ENCODE measurements at regions not wholly inside any gene's neighbourhood (a gene's known extent, or its start where the extent isn't known, plus 50 kb on each side); places are given as distances from the start of the nearest gene placed in this dataset.

DNA sequence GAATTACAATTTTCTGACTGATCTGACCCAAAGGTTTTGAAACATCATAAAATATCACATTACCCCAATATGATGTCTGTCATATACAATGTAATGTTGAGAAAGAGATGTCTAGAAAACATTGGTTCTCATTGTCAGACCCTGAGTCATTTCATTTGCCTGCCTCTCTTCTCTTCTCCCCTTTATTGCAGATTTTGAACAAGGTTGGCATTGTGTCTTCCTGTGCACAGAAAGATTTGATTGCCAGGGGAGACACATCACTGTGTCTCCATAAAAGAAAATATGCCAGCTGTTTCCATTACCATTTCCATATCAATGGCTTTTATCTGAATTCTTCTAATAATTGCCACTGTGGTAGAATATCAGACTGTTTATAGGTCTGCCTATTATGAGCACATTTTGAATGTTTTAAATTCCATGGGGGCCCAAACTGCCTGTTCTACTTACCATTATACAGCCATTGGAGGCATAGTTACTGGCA is 65.6 kb downstream of the IFI44 start:
- TF ChIP-seq, protein P1, sequence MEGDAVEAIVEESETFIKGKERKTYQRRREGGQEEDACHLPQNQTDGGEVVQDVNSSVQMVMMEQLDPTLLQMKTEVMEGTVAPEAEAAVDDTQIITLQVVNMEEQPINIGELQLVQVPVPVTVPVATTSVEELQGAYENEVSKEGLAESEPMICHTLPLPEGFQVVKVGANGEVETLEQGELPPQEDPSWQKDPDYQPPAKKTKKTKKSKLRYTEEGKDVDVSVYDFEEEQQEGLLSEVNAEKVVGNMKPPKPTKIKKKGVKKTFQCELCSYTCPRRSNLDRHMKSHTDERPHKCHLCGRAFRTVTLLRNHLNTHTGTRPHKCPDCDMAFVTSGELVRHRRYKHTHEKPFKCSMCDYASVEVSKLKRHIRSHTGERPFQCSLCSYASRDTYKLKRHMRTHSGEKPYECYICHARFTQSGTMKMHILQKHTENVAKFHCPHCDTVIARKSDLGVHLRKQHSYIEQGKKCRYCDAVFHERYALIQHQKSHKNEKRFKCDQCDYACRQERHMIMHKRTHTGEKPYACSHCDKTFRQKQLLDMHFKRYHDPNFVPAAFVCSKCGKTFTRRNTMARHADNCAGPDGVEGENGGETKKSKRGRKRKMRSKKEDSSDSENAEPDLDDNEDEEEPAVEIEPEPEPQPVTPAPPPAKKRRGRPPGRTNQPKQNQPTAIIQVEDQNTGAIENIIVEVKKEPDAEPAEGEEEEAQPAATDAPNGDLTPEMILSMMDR (IDR thresholded peaks at IDR 0.05) = no peak
- no peak overlapping the region for H3K27ac ChIP-seq
- H3K4me1 ChIP-seq = peaks cover 0 to 17% (median 4%) of the 10 kb centered on the region in 4 donors
- intact Hi-C loops (cut with DNase I; ENCODE audit: low total_unique reads) = no loop called here
- H3K4me3 ChIP-seq = no peak overlapping the region
- no peaks in the 10 kb centered on the region for H3K36me3 ChIP-seq
- H3K9me3 ChIP-seq = no peaks in the 10 kb centered on the region
- DNase-seq = no peak
- no peaks in the 10 kb centered on the region for H3K27me3 ChIP-seq

GRCh38 chr1:78716186-78716585 is 66.6 kb downstream of the IFI44 start:
- H3K9me3 ChIP-seq = no peaks in the 10 kb centered on the region
- TF ChIP-seq, protein P1 (IDR thresholded peaks at IDR 0.05) = no peak
- H3K36me3 ChIP-seq = no peaks in the 10 kb centered on the region
- peaks cover 0 to 17% (median 4%) of the 10 kb centered on the region in 4 donors for H3K4me1 ChIP-seq
- H3K27ac ChIP-seq = no peak overlapping the region
- H3K4me3 ChIP-seq = no peak overlapping the region
- DNase-seq = no peak
- intact Hi-C loops (cut with DNase I; ENCODE audit: low total_unique reads) = no loop called here
- no peaks in the 10 kb centered on the region for H3K27me3 ChIP-seq

- Histone ChIP-seq H3K27me3 (no peaks in the 10 kb centered on the region), H3K36me3 (no peaks in the 10 kb centered on the region), H3K27ac (no peak overlapping the region), H3K4me1 (peaks cover 0 to 17% (median 4%) of the 10 kb centered on the region in 4 donors), H3K4me3 (no peak overlapping the region), H3K9me3 (no peaks in the 10 kb centered on the region)
- DNase-seq = no peak
- TF ChIP-seq, protein P1 (IDR thresholded peaks at IDR 0.05) = no peak
- intact Hi-C loops (cut with DNase I; ENCODE audit: low total_unique reads) = no loop called here
These were observed 68.9 kb downstream of the IFI44 start for GRCh38 chr1:78718566-78718965.

GRCh38 chr1:78721136-78721535 is 71.5 kb downstream of the IFI44 start:
- H3K4me1 ChIP-seq = peaks cover 0 to 7% (median 0%) of the 10 kb centered on the region in 4 donors
- H3K9me3 ChIP-seq = no peaks in the 10 kb centered on the region
- no peak overlapping the region for H3K4me3 ChIP-seq
- H3K27ac ChIP-seq = no peak overlapping the region
- no peak for DNase-seq
- TF ChIP-seq, protein P1 (IDR thresholded peaks at IDR 0.05) = no peak
- intact Hi-C loops (cut with DNase I; ENCODE audit: low total_unique reads) = no loop called here
- no peaks in the 10 kb centered on the region for H3K36me3 ChIP-seq
- H3K27me3 ChIP-seq = no peaks in the 10 kb centered on the region

DNA sequence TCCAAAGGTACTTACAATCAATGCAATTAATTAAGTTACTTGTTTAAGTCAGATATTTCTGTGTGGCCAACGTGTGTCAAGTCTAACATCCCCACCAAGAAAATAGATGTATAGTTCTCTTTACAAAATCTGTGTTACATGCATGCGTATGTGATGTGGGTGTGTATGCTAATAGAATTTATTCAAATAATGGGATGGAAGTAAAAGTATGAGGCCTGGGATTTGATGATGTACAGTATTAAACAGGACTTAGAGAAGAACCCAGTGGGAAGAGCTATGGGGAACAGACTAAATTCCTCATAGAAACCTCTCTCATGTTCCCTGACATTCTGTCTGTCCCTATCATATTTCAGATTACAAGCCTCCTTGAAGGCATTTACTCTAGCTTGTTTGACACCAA is 72.5 kb downstream of the IFI44 start:
- H3K4me3 ChIP-seq = no peak overlapping the region
- TF ChIP-seq, protein P1 (IDR thresholded peaks at IDR 0.05) = no peak
- H3K27me3 ChIP-seq = no peaks in the 10 kb centered on the region
- no peak for DNase-seq
- H3K27ac ChIP-seq = no peak overlapping the region
- intact Hi-C loops (cut with DNase I; ENCODE audit: low total_unique reads) = no loop called here
- no peaks in the 10 kb centered on the region for H3K36me3 ChIP-seq
- H3K9me3 ChIP-seq = no peaks in the 10 kb centered on the region
- no peaks in the 10 kb centered on the region for H3K4me1 ChIP-seq

GRCh38 chr1:78722521-78722920 is 72.9 kb downstream of the IFI44 start:
- H3K4me1 ChIP-seq = no peaks in the 10 kb centered on the region
- intact Hi-C loops (cut with DNase I; ENCODE audit: low total_unique reads) = no loop called here
- H3K36me3 ChIP-seq = no peaks in the 10 kb centered on the region
- H3K27me3 ChIP-seq = no peaks in the 10 kb centered on the region
- H3K27ac ChIP-seq = no peak overlapping the region
- H3K4me3 ChIP-seq = no peak overlapping the region
- H3K9me3 ChIP-seq = no peaks in the 10 kb centered on the region
- TF ChIP-seq, protein P1 (IDR thresholded peaks at IDR 0.05) = no peak
- DNase-seq = no peak
